ENCODE measurements at regions not wholly inside any gene's neighbourhood (a gene's known extent, or its start where the extent isn't known, plus 50 kb on each side); places are given as distances from the start of the nearest gene placed in this dataset.

DNA sequence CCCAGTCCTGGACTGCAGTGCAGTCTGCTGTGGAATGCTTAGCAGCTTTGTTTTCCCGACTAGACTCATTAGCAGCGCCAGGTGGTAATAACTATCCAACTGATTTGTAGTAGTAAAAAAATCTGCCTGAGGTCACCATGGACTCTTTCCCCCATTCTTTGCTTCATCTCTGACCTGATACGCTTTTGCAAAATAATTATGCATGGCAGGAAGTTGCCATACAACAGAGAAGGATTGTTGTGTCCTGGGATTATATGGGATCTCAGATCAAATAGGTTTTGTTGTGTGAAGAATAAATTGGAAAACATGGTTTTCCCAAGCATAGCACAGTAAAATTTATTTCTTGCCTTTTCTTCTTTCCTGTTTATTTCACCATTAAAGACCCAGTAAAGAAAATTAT lies 72.4 kb upstream of the ATP5MC3 start:
- TF ChIP-seq ZNF138 (CRISPR knock-in tag; conservative IDR thresholded peaks at IDR 0.05), result no peak
- TF ChIP-seq, protein P1, sequence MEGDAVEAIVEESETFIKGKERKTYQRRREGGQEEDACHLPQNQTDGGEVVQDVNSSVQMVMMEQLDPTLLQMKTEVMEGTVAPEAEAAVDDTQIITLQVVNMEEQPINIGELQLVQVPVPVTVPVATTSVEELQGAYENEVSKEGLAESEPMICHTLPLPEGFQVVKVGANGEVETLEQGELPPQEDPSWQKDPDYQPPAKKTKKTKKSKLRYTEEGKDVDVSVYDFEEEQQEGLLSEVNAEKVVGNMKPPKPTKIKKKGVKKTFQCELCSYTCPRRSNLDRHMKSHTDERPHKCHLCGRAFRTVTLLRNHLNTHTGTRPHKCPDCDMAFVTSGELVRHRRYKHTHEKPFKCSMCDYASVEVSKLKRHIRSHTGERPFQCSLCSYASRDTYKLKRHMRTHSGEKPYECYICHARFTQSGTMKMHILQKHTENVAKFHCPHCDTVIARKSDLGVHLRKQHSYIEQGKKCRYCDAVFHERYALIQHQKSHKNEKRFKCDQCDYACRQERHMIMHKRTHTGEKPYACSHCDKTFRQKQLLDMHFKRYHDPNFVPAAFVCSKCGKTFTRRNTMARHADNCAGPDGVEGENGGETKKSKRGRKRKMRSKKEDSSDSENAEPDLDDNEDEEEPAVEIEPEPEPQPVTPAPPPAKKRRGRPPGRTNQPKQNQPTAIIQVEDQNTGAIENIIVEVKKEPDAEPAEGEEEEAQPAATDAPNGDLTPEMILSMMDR (IDR thresholded peaks at IDR 0.05), result no peak
- TF ChIP-seq NR1H2 (CRISPR knock-in tag; IDR thresholded peaks at IDR 0.05), result no peak
- TF ChIP-seq, protein P2, sequence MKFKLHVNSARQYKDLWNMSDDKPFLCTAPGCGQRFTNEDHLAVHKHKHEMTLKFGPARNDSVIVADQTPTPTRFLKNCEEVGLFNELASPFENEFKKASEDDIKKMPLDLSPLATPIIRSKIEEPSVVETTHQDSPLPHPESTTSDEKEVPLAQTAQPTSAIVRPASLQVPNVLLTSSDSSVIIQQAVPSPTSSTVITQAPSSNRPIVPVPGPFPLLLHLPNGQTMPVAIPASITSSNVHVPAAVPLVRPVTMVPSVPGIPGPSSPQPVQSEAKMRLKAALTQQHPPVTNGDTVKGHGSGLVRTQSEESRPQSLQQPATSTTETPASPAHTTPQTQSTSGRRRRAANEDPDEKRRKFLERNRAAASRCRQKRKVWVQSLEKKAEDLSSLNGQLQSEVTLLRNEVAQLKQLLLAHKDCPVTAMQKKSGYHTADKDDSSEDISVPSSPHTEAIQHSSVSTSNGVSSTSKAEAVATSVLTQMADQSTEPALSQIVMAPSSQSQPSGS (CRISPR knock-in tag; IDR thresholded peaks at IDR 0.05; ENCODE audit: borderline replicate concordance, low read depth), result no peak
- TF ChIP-seq JUN (CRISPR knock-in tag; IDR thresholded peaks at IDR 0.05), result no peak
- no peak for TF ChIP-seq NFYB (CRISPR knock-in tag; conservative IDR thresholded peaks at IDR 0.05; ENCODE audit: low read depth)
- no peak for TF ChIP-seq FOXK1 (CRISPR knock-in tag; IDR thresholded peaks at IDR 0.05)
- TF ChIP-seq, protein P3, sequence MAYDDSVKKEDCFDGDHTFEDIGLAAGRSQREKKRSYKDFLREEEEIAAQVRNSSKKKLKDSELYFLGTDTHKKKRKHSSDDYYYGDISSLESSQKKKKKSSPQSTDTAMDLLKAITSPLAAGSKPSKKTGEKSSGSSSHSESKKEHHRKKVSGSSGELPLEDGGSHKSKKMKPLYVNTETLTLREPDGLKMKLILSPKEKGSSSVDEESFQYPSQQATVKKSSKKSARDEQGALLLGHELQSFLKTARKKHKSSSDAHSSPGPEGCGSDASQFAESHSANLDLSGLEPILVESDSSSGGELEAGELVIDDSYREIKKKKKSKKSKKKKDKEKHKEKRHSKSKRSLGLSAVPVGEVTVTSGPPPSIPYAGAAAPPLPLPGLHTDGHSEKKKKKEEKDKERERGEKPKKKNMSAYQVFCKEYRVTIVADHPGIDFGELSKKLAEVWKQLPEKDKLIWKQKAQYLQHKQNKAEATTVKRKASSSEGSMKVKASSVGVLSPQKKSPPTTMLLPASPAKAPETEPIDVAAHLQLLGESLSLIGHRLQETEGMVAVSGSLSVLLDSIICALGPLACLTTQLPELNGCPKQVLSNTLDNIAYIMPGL (CRISPR knock-in tag; IDR thresholded peaks at IDR 0.05), result no peak
- TF ChIP-seq, protein P4, sequence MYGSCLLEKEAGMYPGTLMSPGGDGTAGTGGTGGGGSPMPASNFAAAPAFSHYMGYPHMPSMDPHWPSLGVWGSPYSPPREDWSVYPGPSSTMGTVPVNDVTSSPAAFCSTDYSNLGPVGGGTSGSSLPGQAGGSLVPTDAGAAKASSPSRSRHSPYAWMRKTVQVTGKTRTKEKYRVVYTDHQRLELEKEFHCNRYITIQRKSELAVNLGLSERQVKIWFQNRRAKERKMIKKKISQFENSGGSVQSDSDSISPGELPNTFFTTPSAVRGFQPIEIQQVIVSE (CRISPR knock-in tag; IDR thresholded peaks at IDR 0.05; ENCODE audit: borderline replicate concordance), result no peak
- TF ChIP-seq ELF4 (CRISPR knock-in tag; IDR thresholded peaks at IDR 0.05; ENCODE audit: low read depth), result no peak
- no peak for TF ChIP-seq ZNF219 (CRISPR knock-in tag; IDR thresholded peaks at IDR 0.05; ENCODE audit: borderline replicate concordance)
